LHCN-M2 (cell line): ENCODE measurements at regions not wholly inside any gene's neighbourhood (a gene's known extent, or its start where the extent isn't known, plus 50 kb on each side); places are given as distances from the start of the nearest gene placed in this dataset.

Experiments used
- DNase-seq: peaks from one replicate; pipeline ENCODE4 v3.0.0-alpha.2; 2012; ENCODE audit warnings: low read depth

DNA sequence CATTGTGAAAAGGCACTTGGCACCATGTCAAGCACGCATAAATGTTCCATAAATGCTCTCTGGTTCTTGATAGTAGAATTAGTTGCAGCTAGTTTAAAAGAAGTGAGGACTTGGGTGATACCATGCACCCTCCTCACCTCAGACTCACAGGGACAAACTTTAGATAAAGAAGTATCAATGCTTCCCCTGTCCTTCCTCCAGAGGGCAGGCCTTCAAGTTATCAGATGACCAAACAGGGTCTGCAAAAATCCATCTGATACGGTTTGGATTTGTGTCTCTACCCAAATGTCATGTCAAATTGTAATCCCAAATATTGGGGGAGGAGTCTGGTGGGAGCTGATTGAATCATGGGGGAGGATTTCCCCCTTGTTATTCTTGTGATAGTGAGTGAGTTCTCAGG lies 54.1 kb downstream of the C1QL2 start:
- DNase-seq, result no peak

DNA sequence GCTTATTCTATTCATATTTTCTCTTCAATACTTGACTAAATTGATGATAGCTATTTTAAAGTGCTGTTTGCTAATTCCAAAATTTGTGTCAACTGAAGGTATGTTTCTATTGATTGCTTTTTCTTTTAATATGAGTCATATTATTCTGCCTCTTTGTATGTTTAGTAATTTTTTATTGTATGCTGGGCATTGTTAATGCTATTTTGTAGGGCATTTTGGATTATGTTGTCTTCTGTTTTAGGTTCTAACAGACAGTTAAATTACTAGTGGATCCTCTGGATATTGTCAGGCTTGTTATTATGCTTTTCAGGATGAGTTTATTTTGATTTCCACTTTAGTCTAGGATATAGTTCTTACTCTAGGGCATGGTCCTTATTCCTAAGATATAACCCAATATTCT lies 55.6 kb downstream of the C1QL2 start:
- no peak for DNase-seq

DNA sequence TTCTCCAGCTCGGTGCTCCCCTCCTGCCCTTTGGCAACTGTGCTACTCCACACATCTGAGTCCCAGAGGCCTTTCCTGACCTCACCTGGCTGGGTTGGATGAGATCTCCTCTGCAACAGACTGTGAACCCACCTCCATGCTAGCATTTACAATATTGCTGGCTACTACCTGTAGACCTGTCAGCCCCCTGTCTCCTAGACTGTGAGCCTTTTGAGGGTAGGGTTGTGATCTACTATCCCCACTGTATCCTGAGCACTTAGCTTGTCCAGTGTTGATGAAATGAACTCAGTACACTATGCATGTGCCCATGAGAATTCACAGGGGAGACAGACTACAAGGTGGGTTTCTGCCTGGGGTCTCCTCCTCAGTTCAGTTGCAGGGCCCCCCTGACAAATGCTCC lies 70.1 kb downstream of the C1QL2 start:
- no peak for DNase-seq

DNA sequence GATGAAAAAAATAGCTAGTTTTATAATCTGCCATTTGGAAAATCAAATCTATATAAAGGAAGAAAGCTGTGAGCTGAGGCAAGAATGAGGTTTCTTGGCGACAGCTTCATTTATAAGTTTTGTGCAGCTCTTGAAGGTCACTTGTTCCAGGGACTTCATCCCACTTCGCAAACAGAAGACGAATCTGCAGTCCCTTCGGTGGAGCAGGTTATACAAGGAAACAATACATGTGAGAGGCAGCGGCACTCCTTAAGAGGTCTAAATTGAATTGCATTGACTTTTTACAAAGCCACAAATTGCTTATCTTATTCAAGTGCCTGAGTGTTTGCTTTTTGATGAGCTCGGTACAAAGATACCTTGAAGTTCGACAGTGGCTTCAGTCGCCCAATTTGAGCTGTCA lies 72.2 kb downstream of the C1QL2 start:
- DNase-seq, result no peak

DNA sequence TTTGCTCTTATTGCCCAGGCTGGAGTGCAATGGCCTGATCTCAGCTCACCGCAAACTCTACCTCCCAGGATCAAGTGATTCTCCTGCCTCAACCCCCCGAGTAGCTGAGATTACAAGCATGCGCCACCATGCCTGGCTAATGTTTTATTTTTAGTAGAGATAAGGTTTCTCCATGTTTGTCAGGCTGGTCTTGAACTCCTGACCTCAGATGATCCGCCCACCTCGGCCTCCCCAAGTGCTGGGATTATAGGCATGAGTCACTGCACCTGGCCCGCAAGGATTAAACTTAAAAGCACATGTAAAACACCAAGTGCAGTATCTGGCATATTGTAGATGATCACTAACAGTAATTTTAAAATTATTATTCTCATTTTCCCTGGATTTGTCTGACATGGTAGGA lies 72.9 kb downstream of the C1QL2 start:
- DNase-seq, result peak; percentile 56

DNA sequence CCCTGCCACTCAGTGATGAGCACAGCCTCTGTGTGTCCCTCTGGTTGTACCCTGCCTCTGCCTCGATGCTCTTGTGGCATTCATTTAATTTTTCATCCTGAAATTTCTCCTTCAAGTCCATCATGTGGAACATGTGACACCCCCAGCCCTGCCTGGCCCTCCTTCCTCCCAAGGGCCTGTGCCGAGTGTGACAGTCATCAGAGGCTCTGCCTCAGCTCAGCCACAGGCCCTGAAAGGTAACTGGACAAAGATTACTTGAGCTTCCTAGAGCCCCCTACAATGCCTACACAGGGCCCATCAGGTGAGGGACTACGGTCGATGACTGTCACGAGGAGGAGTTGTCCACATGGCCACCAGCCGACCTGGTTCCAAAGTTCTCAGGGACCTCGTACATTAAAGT lies 75.1 kb downstream of the C1QL2 start:
- no peak for DNase-seq

DNA sequence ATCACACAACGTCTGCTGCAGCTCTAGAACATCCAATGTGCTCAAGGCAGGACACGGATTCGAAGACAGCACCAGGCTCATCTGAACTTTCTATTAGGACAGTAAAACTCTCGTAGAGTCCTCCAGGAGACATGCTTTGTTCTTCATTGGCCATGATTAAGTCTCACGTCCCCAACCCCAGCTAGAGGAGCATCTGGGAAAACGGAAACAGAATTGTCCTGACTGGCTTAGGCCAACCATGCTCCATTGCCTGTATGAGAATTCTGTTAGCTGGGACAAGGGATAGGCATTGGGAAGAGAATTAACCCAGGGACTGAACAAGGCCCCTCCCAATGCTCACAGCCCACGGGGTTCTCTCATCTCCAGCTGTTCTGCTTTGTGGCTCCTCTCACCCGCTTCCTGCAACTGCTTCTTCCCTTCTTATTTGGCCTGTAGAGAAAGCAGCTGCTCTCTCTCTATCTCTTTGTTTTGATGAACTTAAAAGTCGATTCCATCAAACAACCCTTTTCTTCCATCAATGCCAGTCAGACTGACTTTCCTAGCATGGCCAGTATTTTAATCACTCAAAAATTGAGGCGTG lies 75.6 kb downstream of the C1QL2 start:
- peak; percentile 36 for DNase-seq

DNA sequence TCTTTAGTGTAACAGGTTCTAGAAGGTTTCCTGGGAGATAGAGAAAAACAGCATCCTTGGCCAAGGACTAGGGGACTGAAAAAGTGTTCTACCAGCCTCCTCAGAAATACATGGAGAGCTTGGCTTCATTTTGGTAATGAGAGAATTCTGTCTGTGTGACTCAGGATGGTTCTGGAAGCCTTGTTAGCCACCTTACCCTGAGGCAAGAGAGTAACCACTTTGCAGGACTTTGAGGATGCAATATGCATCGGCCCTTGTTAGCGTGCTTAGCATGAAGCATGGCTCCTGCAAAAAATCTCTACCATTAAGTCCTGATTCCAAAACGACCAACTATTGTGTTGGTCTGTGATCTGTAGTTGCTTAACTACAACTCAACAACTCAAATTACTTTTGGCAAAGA lies 79.8 kb downstream of the C1QL2 start:
- no peak for DNase-seq

DNA sequence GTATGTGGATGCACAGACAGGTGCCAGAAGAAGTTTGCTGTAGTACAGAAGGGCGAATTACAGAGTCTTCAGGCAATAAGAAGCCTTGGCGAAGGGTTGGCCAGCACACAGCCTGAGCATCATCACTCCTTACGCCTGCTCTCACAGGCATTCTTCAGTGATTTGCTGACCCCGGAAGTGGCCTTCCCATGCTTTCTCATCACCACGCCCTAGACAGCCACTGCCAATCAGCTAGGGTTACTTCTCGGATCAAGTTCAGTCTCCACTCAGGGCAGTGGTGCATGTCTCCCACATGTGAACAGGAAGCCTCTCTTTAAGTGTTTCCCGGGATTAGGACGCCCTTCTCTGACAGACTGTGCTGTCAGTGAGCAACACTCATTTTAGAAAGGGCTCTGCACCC lies 81.8 kb downstream of the C1QL2 start:
- DNase-seq, result no peak

DNA sequence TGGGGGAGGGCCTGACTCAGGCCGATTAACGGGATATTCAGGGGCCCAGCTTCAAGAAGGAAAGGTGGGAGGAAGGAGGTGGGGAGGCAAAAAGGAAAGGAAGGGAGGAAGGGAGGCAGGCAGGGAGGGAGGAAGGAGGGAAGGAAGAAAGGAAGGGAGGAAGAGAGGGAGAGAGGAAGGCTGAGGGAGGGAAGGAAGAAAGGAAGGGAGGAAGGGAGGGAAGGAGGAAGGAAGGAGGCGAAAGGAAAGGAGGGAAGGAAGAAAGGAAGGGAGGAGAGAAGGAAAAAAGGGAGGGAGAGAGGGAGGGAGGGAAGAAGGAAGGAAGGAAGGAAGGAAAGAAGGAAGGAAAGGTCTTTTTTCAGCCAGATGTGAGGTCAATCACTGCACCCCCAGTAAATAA lies 85.3 kb downstream of the C1QL2 start:
- no peak for DNase-seq

DNA sequence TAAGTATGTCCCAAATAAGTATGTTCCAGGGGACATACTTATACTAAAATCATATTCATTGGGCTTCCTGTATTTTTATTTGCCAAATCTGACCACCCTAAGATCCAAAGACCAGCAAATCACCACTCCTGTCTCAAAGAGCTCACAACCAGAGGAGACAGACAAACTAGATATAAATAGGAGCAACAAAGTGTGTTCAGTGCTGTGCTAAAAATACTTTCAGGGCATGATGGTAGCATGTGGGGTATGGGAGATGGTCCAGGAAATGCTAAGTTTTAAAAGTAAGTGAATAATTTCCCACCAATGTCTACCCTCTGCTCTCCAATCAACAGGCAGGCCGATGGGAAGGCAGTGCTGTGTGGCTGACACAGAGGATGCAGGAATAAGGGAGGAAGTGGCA lies 87.1 kb downstream of the C1QL2 start:
- DNase-seq, result no peak

DNA sequence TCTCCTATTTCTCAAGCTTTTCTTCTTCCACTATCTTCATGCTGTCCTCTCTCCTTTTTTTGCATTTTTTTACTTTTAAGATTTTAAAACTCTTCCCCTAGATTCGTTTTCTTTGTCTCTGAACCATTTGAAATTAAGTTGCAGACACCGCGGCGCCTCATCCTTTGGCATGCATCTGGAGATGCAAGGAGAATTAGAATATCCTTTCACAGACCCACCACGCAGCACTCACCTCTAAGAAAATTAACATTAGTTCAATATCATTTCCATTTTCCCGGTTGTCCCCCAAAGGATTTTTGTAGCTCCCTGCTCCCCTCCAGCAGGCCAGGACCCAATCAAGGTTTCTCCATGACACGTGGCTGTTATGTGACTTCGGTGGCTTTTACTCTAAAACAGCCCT lies 88.8 kb downstream of the C1QL2 start:
- DNase-seq, result no peak

DNA sequence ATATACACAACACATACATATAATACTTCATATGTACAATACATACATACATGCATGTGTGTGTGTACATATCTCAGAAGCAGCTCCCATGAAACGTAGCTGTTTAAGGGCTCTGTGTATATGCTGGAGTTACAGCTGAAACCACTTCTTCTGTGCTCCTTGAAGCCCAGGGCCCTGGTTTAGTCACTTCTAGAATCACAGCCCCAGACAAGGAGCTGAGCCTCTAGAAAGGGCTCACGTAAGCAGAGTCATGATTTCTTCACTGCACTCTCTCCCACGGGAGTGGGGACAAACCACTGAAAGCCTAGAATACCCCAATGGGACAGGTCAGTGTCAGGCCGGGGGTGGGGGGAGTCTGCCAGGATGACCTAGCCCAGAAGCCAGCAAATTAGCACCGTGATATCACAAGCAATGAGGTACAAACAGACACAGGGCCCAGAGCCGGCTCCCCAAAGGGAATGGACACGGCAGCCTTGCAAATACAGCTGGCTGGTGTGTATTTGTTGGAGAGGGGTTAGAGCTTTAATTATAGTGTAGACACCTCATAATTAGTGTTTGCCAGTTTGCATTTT lies 90.3 kb downstream of the C1QL2 start:
- no peak for DNase-seq

DNA sequence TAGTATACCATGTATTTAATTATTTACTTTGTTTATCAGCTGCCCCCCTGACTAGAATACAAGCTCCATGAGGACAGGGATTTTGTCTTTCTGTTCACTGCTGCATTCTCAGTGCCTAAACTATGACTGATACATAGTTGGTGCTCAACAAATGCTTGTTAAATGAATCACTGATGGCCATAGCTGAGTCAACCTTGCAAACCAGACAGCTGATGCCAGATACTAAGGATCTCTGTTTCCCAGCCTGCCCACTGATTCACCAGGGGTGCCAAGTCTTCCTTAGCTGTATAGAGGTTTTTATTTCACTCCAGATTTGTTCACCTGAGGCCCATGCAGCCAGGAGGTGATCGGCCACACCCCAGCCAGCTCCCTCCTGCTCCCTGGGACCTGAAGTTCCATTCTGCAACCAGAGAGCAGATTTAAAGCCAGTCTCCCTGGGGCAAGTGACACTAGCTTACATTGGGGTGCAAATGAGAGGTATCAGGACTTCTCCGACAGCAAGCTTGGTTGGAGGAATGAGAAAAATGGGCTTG lies 92.2 kb downstream of the C1QL2 start:
- DNase-seq, result peak; percentile 16

DNA sequence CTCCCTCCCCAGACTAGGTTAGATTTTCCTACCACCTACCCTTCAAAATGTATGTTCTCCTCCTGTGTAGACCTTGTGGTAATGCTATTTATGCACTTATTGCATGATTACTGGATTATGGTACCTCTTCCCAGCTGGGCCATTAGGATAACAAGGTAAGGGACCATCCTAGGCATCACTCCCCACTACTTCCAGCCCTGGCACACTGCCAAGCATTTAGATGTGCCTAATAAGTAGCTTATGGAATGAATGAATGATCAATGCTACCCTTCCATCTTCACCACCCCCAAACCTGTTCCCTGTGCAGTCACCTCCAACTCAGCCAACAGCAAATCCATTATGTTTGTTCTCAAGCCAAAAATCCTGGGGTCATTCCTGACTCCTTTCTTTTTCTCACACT lies 93.4 kb downstream of the C1QL2 start:
- no peak for DNase-seq

DNA sequence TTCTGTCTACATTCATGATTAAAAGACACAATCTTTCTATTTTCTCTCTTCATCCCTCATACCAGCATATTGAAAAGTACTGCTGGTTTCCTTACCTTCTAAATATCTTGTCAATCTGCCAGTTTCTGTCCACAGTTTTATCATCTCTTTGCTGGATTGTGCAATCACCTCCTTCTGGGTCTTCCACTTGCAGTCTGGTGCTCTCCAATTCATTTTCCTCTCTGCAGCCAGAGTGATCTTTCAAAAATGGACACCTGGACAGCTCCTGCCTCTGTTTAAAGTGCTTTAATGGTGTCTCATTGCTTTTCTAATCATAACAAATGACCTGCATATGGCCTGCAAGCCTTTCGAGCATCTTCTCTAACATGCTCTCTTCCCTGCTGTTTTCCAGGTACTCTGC lies 94.0 kb downstream of the C1QL2 start:
- DNase-seq, result no peak

DNA sequence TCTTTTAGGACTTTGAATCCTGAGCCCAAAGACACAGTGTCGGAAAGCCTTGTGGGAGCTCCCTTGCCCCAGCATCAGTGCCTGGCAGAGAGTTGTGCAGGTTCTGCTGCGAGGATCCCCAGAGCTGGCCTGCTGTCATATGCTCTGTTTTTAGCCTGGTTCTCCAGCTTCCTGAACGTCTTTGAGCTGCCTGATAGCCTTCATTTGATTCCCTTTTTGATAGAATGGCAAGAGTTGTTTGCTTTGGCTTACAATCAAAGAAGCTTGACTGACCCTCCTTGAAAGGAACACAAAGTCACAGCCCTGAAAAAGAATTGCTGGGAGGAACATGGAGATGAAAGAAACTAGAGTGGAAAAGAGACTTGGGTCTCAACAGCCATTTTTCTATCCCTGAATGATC lies 95.4 kb downstream of the C1QL2 start:
- DNase-seq, result no peak

DNA sequence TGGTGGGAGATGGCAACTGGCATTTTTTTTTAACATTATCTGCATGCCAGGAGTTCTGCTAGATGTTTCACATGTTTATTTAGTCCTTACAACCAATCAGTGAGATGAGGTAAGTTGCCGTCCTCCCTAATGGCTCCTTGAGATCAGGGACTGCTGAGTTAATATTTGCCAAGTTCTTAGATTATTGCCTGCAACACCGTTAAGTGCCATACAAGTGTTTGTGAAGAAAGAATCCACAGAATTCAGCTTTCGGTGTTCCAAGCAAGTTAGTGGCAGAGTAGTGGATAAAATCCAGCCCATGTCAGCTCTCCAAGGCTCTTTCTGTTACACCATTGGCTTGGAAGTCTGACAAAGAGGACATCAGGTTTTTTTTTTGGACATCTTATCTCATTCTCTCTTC lies 95.9 kb downstream of the C1QL2 start:
- no peak for DNase-seq

DNA sequence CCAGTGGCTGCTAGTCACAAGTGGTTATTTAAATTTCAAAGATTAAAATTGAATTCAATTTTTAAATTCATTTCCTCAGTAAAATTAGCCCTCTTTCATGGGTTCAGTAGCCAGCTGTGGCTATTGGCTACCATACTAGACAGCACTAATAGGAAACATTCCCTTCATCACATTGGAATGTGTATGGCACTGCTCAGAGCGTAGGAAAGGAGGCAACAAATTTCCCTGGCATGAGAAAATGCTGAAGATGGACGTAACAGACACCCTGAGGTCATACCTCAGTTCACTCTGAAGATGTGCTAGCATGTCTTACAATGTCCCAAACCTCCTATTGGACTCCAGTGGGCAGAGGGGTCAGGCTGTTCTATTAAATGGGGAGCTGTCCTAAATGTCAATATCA lies 96.4 kb downstream of the C1QL2 start:
- no peak for DNase-seq

DNA sequence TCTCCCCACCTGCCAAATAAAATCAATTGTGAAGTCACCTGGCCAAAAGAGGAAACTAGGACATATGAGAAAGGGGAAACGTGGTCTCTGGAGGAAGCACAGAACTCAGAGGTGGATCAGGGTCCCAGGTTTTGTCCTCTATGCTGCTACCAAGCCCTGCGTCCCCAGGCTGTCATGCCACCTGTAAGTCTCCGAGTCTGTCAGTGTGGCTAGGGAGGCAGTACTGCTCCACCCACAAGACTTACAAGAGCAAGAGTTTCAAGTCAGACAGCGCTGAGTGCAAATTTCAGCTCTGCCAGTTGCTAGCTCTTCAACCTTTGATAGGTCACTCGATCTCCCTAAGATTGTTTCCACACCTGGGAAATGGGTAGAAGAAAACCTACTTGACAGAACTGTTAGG lies 98.6 kb downstream of the C1QL2 start:
- DNase-seq, result no peak

DNA sequence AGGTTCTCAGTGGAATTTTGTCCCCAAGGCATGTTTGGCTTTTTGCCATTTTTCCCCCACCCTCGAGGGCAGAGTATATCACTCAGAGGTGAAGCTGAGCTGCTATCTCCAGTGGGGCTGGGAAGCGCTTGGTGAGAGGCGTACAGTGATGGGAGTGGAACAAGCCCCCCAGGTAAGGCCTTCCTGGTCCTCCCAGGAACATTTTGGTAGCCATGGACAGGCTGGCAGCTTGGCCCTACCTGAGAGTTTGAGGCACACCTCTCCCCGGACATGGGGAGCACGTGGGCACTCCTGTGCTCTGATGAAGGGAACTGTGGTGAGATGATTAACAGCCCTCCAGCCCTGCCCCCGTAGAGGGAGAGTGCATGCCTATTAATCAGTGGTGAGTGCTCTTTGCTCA lies 99.3 kb downstream of the C1QL2 start:
- DNase-seq, result no peak

DNA sequence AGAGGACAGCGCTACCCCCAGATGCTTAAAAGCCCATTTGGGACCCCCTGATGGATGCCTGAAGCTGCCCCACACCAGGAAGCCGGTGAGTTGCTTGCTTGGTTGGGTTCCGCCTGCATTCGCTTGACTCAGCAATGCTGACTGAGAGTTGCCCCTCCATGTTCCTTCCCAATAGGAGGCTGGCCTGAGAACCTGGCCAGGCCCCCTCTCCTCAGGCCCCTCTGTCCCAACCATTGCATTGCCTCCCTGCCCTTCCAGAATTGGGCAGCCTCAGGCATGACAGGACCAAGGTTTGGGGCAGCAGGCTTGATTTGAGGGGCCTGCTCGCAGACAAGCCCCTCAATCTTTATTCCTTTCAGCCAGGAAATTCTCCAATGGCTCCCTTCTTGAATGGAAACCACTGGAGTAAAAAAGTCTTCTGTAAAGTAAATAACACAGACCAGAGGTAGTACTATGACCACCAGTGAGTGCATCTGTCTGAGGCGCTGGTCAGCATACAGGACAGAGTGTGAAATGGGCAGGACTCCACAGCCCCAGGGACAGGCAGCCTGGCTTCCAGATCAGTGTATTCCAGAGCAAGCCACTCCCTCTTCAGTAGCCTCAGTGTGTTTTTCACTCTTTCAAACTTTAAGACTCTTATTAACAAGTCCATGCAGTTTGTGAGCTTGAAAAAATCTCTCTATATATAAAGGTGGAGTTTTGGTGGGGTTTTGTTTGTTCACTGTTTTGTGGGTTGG lies 104.7 kb downstream of the C1QL2 start:
- no peak for DNase-seq

DNA sequence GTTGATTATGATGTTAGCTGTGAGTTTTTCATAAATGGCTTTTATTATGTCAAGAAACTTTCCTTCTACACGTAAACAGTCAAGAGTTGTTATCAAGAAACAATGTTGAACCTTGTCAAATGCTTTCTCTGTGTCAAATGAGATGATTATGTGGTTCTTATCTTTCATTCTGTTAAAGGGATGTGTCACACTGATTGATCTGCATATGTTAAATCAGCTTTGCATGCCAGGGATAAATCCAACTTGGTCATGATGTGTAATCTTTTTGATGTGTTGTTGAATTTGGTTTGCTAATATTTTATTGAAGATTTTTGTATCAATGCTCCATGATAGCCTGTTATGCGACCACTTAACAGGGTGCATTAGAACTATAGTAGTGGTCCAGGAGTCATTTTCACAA lies 107.3 kb downstream of the C1QL2 start:
- DNase-seq, result no peak
